ENCODE measurements at regions not wholly inside any gene's neighbourhood (a gene's known extent, or its start where the extent isn't known, plus 50 kb on each side); places are given as distances from the start of the nearest gene placed in this dataset.

GRCh38 chr11:131300439-131300717 lies 70.0 kb upstream of the NTM start:
- H3K4me3 ChIP-seq (ENCODE audit: low read depth, low read length): no peak overlapping the region
- TF ChIP-seq CTCF (IDR thresholded peaks at IDR 0.05; ENCODE audit: borderline replicate concordance, insufficient read depth, low read depth, low read length): no peak

DNA sequence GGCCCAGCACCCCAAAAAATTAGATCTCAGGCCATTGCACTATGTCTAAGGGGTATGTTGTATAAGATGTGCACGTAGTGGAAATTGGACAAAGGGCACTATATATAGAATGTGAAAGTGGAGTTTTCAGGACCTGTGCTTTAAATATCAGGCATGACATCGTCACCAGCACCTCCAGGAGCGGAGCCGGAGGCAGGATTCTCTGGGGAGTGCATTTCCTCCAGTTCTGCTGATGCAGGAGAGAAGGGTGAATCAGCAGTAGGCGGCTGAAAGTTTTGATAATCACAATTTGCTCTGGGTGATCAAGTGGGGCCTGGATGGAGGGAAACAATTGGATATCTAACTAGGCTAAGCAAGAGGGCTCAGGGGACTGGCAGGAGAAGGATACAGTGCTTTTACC lies 69.1 kb upstream of the NTM start:
- TF ChIP-seq CTCF (IDR thresholded peaks at IDR 0.05; ENCODE audit: borderline replicate concordance, insufficient read depth, low read depth, low read length): no peak
- H3K4me3 ChIP-seq (ENCODE audit: low read depth, low read length): no peak overlapping the region

GRCh38 chr11:131302836-131303235 lies 67.6 kb upstream of the NTM start:
- TF ChIP-seq CTCF (IDR thresholded peaks at IDR 0.05; ENCODE audit: borderline replicate concordance, insufficient read depth, low read depth, low read length): no peak
- H3K4me3 ChIP-seq (ENCODE audit: low read depth, low read length): no peak overlapping the region

DNA sequence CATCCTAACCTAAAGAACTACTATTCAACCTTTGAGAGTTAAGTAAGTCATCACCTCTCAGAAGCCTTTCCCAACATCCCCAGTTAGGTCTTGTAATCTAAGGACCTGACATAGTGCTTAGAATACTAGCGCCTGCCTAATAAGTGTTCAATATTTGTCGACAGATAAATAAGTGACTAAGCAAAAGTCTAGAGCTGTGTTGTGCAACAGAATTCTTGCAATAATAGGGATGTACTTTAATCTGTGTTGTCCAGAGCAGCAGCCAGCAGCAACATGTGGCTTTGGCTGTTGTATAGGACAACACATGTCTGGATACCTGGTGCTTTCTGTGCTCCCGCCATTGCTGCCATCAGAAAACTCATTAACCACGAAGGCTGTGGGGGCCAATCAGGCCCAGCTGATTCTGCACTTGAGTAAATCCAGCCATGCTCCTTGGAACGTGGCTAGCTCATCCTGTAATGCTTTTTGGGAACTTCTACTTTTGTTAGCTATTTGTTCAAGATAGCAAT lies 66.8 kb upstream of the NTM start:
- TF ChIP-seq CTCF (IDR thresholded peaks at IDR 0.05; ENCODE audit: borderline replicate concordance, insufficient read depth, low read depth, low read length): no peak
- no peak overlapping the region for H3K4me3 ChIP-seq (ENCODE audit: low read depth, low read length)

- TF ChIP-seq CTCF (IDR thresholded peaks at IDR 0.05; ENCODE audit: borderline replicate concordance, insufficient read depth, low read depth, low read length): no peak
Observed at GRCh38 chr11:131305005-131305404, 65.4 kb upstream of the NTM start.

DNA sequence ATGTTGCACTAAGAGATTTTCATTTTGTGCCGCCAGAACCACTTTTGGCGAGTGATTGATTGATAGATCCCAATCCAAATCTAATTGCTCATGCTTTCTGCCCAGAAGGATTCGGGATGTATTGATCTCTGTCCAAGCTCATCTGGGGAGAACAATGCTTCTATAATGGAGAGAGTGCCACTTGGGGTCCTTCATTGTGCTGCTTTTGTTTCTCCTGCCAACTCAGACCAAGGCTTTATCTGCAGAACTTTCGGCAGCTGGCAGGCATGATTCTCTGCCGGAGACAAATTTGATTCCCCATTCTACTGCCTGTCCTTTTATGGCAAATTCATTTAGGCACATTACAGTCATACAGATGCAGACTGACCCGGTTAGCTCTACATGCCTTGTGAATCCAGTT lies 62.9 kb upstream of the NTM start:
- TF ChIP-seq CTCF (IDR thresholded peaks at IDR 0.05; ENCODE audit: borderline replicate concordance, insufficient read depth, low read depth, low read length): no peak
- H3K4me3 ChIP-seq (ENCODE audit: low read depth, low read length): no peak overlapping the region

More at GRCh38 chr11:131305005-131305404, 65.4 kb upstream of the NTM start:
- no peak overlapping the region for H3K4me3 ChIP-seq (ENCODE audit: low read depth, low read length)

DNA sequence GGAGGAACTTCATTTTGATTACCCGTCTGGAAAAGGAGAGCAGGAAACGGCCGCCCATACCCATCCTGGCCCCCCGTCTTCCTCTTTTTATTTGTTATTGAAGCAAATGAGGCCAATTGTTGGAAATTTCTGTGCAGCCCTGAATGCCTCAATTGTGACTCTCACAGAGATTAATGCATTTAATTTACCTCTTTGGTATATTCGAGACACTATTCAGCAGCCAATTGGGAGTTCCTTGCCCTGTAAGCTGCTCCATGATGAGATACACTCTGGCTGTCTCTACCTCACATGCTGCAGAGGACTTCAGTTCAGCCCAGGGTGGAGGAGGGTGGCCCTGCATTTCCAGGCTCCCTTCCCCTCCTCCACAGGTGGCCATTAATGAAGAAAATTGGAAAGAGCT lies 60.6 kb upstream of the NTM start:
- TF ChIP-seq CTCF (IDR thresholded peaks at IDR 0.05; ENCODE audit: borderline replicate concordance, insufficient read depth, low read depth, low read length): no peak
- no peak overlapping the region for H3K4me3 ChIP-seq (ENCODE audit: low read depth, low read length)

Data from GM12875 (cell line).